PC-3 (cell line): ENCODE measurements at regions not wholly inside any gene's neighbourhood (a gene's known extent, or its start where the extent isn't known, plus 50 kb on each side); places are given as distances from the start of the nearest gene placed in this dataset.

Experiments
- ATAC-seq: fragments of 200-7000 bp; cut with Tn5 transposase; 2 replicates; pipeline ENCODE4 v1.9.1; 2020; ENCODE audit warnings: mild to moderate bottlenecking, moderate library complexity
- BruUV-seq: library from RNA; stranded (reverse); fragments of 400-500 nt; replicated peaks from 2 replicates; lab custom pipeline; 2021; lab: Mats Ljungman, UMichigan
- CTCF ChIA-PET: fragments of 300-600 bp; sonication (Branson Sonifier 250); formaldehyde crosslinking; loops from one replicate; lab custom pipeline; 2022; ENCODE audit warnings: antibody characterized with exemption; lab: Charles Lee
- POLR2A ChIA-PET: fragments of 300-600 bp; sonication (Branson Sonifier 250); formaldehyde crosslinking; loops from one replicate; lab custom pipeline; 2022; ENCODE audit warnings: antibody characterized with exemption; ENCODE audit not compliant: unreplicated experiment; lab: Charles Lee
- DNase-seq: peaks from one replicate; pipeline ENCODE4 v3.0.0-alpha.2; 2015
- H2AFZ ChIP-seq: fragments of 300-600 bp; sonication (generic); 2 replicates; pipeline ENCODE4 v1.6.0; 2016; ENCODE audit warnings: antibody characterized with exemption, low read length
- H3F3A ChIP-seq: fragments of 300-600 bp; sonication (generic); one replicate; pipeline ENCODE4 v1.6.0; 2017; ENCODE audit warnings: antibody characterized with exemption, low read length, control low read depth, mild to moderate bottlenecking; ENCODE audit not compliant: unreplicated experiment
- H3K27ac ChIP-seq: fragments of 300-600 bp; sonication (generic); 2 replicates; pipeline ENCODE4 v1.5.1; 2016; ENCODE audit warnings: mild to moderate bottlenecking, low read length
- H3K27me3 ChIP-seq: fragments of 300-600 bp; sonication (generic); 2 replicates; pipeline ENCODE4 v1.6.1; 2016; ENCODE audit warnings: low read length, mixed read lengths
- H3K36me3 ChIP-seq: fragments of 300-600 bp; sonication (generic); 2 replicates; pipeline ENCODE4 v1.6.1; 2016; ENCODE audit warnings: low read depth, mixed run types, low read length, mixed read lengths
- H3K4me1 ChIP-seq: fragments of 300-600 bp; sonication (generic); 2 replicates; pipeline ENCODE4 v1.5.1; 2016; ENCODE audit warnings: low read length; ENCODE audit not compliant: insufficient read depth
- H3K4me2 ChIP-seq: fragments of 300-600 bp; sonication (generic); 2 replicates; pipeline ENCODE4 v1.6.0; 2016; ENCODE audit warnings: low read length
- H3K4me3 ChIP-seq: fragments of 300-600 bp; sonication (generic); 2 replicates; pipeline ENCODE4 v1.5.1; 2016; ENCODE audit warnings: mild to moderate bottlenecking, low read length, mixed read lengths
- H3K79me2 ChIP-seq: fragments of 300-600 bp; sonication (generic); 2 replicates; pipeline ENCODE4 v1.6.1; 2017; ENCODE audit warnings: low read length, mixed read lengths
- H3K9ac ChIP-seq: fragments of 300-600 bp; sonication (generic); 2 replicates; pipeline ENCODE4 v1.6.0; 2016; ENCODE audit warnings: mild to moderate bottlenecking, low read length
- H3K9me2 ChIP-seq: fragments of 300-600 bp; sonication (generic); replicated peaks from 2 replicates; pipeline ENCODE4 v1.6.1; 2016; ENCODE audit warnings: mixed run types, low read length, mixed read lengths
- H3K9me3 ChIP-seq: fragments of 300-600 bp; sonication (generic); 2 replicates; pipeline ENCODE4 v1.6.1; 2016; ENCODE audit warnings: low read length, mixed read lengths
- H4K20me1 ChIP-seq: fragments of 300-600 bp; sonication (generic); 2 replicates; pipeline ENCODE4 v1.6.1; 2016; ENCODE audit warnings: low read length, mixed read lengths
- EZH2 ChIP-seq: fragments of 300-600 bp; sonication (generic); IDR thresholded peaks from one replicate; pipeline ENCODE4 v1.6.1; 2017; ENCODE audit warnings: antibody characterized with exemption, mild to moderate bottlenecking, low read length; ENCODE audit not compliant: unreplicated experiment
- EZH2phosphoT487 ChIP-seq: fragments of 300-600 bp; sonication (generic); IDR thresholded peaks from 2 replicates; pipeline ENCODE4 v1.6.1; 2018; ENCODE audit warnings: mild to moderate bottlenecking, antibody characterized with exemption, low read length, borderline replicate concordance
- intact Hi-C: fragments of 100-400 bp; cut with micrococcal nuclease; formaldehyde crosslinking; loops from 2 replicates; pipeline ENCODE4 v1.9.0; 2023
- TF ChIP-seq, protein P1 (sequence below): fragments of 300-600 bp; sonication (generic); conservative IDR thresholded peaks from 2 replicates; pipeline ENCODE4 v1.5.1; 2017; ENCODE audit warnings: antibody characterized with exemption, low read depth, mild to moderate bottlenecking, low read length

DNA sequence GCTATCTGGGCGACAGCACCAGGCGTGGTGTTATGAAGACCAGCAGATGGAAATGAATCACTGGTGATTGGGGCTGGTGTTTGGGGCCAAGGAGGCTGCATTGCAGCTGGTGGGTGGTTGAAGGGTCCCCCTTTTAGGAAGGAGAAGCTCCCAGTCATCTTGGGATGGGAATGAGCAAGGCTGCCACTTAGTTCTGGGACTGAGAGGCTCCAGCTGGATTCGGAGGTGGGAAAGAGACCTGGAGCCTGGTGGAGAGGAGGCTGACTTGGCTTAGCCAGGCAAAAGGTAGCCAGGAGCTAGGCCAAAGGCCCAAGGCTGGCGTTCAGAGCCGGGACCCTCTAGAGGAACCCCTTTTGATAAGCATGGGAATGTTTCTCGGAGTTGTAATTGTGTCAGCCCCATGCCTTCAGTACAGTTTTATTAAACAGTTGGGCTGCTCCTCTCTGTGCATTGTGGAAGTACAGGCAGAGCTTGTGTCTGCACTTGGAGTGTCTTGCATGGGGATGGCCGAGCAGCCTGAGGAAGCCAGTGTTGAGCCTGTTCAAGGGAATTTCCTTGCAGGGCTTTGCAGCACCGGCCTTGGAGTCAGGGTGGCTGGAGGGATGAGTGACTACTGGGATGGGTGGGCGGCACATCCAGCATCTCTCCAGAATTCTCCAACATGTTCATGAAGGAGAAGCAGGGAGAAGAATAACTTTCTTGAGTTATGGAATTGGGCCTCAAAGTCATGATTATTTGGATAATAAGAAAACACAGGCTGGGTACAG lies 234.9 kb downstream of the BAMBI start:
- Histone ChIP-seq H4K20me1 (no peaks in the 10 kb centered on the region), H3K9ac (no peak overlapping the region), H3F3A (no peaks in the 10 kb centered on the region), H3K9me3 (no peaks in the 10 kb centered on the region), H2AFZ (no peak overlapping the region), H3K4me1 (peaks cover 12% of the 10 kb centered on the region), H3K9me2 (no peaks in the 10 kb centered on the region), H3K4me2 (no peak overlapping the region), H3K4me3 (no peak overlapping the region), H3K27me3 (no peaks in the 10 kb centered on the region), H3K36me3 (no peaks in the 10 kb centered on the region), H3K79me2 (no peaks in the 10 kb centered on the region), H3K27ac (no peak overlapping the region)
- ATAC-seq = no peak
- BruUV-seq = no TSS peak
- intact Hi-C loops = no loop called here
- CTCF ChIA-PET = no interaction called here
- POLR2A ChIA-PET = no interaction called here
- DNase-seq = no peak
- TF ChIP-seq EZH2phosphoT487 (no peak), EZH2 (no peak)
- TF ChIP-seq, protein P1, sequence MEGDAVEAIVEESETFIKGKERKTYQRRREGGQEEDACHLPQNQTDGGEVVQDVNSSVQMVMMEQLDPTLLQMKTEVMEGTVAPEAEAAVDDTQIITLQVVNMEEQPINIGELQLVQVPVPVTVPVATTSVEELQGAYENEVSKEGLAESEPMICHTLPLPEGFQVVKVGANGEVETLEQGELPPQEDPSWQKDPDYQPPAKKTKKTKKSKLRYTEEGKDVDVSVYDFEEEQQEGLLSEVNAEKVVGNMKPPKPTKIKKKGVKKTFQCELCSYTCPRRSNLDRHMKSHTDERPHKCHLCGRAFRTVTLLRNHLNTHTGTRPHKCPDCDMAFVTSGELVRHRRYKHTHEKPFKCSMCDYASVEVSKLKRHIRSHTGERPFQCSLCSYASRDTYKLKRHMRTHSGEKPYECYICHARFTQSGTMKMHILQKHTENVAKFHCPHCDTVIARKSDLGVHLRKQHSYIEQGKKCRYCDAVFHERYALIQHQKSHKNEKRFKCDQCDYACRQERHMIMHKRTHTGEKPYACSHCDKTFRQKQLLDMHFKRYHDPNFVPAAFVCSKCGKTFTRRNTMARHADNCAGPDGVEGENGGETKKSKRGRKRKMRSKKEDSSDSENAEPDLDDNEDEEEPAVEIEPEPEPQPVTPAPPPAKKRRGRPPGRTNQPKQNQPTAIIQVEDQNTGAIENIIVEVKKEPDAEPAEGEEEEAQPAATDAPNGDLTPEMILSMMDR = no peak

DNA sequence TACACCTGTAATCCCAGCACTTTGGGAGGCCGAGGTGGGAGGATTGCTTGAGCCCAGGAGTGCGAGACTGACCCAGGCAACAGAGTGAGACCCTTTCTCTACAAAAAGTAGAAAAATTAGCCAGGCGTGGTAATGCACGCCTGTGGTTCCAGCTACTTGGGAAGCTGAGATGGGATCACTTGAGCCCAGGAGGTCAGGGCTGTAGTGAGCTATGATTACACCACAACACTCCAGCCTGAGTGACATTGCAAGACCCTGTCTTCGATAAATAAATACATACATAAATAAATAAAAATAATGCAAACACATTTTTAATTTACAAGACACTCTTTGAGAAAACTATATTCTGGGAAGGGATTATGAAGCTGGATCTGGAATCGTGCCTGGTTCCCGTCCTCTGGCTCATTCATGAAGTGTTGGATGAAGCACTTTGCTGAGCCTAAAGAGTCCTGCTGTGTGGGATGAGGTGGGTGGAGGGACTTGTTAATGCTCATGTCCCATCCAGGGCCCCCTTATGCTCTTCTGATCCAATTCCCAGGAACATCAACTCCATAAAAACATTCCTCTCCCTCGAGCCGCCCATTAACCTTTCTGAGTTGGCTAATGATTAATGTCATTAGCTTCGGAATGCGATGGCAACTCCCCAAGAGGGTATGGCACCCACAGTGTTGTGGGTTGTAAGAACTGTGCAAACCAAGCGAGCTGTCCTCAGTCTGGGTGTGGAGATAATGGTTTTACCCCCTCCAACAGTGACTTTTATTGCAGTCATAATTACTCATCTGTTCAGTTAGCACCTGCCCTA lies 236.3 kb downstream of the BAMBI start:
- intact Hi-C loops = no loop called here
- no peak overlapping the region; the same call in 1 of the 2 replicates for H3K4me2 ChIP-seq
- CTCF ChIA-PET = no interaction called here
- TF ChIP-seq, protein P1 = no peak
- TF ChIP-seq EZH2 (no peak), EZH2phosphoT487 (no peak)
- H2AFZ ChIP-seq = no peak overlapping the region
- DNase-seq (peak; percentile 31), ATAC-seq (no peak)
- no peaks in the 10 kb centered on the region for H3K27me3 ChIP-seq
- no peaks in the 10 kb centered on the region for H3F3A ChIP-seq
- no peak overlapping the region for H3K4me3 ChIP-seq
- H3K9me2 ChIP-seq = no peaks in the 10 kb centered on the region
- no peaks in the 10 kb centered on the region for H3K36me3 ChIP-seq
- no peaks in the 10 kb centered on the region for H3K9me3 ChIP-seq
- POLR2A ChIA-PET = no interaction called here
- BruUV-seq = no TSS peak
- no peak overlapping the region for H3K9ac ChIP-seq
- H3K79me2 ChIP-seq = no peaks in the 10 kb centered on the region
- no peaks in the 10 kb centered on the region for H4K20me1 ChIP-seq
- peaks cover 8% of the 10 kb centered on the region; the same call in 1 of the 2 replicates for H3K4me1 ChIP-seq
- H3K27ac ChIP-seq = no peak overlapping the region
